HG02571 (cell line): ENCODE measurements at regions not wholly inside any gene's neighbourhood (a gene's known extent, or its start where the extent isn't known, plus 50 kb on each side); places are given as distances from the start of the nearest gene placed in this dataset.
"Not testable (repeated sequence)": the region's sequence is repeated elsewhere in the genome, so short reads cannot be mapped to it uniquely, and the experiment has no call there.

Experiments
- ATAC-seq: cut with Tn5 transposase; IDR thresholded peaks from one replicate; pipeline ENCODE4 v1.9.1; 2021; ENCODE audit warnings: mild to moderate bottlenecking, moderate library complexity; ENCODE audit not compliant: unreplicated experiment

GRCh38 chr3:115251509-115251908 lies 104.4 kb upstream of the ZBTB20 start:
- ATAC-seq: no peak

GRCh38 chr3:115252679-115253078 lies 105.6 kb upstream of the ZBTB20 start:
- no peak for ATAC-seq

GRCh38 chr3:115254492-115255196 lies 107.6 kb upstream of the ZBTB20 start:
- ATAC-seq: no peak

- no peak for ATAC-seq
Measured at GRCh38 chr3:115255197-115255585, 108.1 kb upstream of the ZBTB20 start.

- no peak for ATAC-seq
Measured at GRCh38 chr3:115270849-115271248, 123.8 kb upstream of the ZBTB20 start.

GRCh38 chr3:115272036-115272824 lies 125.1 kb upstream of the ZBTB20 start:
- ATAC-seq: no peak

- ATAC-seq: no peak
Measured at GRCh38 chr3:115275896-115276295, 128.8 kb upstream of the ZBTB20 start.

GRCh38 chr3:115279939-115280338 lies 132.9 kb upstream of the ZBTB20 start:
- no peak for ATAC-seq

DNA sequence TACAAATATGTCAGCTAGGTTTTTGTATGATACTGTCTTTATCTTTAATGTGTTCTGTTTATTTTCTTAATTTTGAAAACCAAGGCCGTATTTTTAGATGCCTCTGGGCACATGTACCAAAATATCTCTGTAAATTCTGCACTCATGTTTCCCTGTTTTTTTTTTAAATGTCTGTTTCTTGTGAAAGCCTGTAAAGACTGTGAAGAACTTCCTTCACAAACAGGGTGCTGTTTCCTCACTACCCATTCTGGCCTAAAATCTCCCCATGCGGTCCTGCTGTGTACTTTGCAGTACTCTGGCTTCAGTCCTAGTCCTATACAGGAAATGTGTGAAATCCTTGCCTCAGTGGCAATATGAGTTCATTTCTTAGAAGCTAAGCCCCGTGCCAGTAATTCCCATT lies 133.4 kb upstream of the ZBTB20 start:
- no peak for ATAC-seq

DNA sequence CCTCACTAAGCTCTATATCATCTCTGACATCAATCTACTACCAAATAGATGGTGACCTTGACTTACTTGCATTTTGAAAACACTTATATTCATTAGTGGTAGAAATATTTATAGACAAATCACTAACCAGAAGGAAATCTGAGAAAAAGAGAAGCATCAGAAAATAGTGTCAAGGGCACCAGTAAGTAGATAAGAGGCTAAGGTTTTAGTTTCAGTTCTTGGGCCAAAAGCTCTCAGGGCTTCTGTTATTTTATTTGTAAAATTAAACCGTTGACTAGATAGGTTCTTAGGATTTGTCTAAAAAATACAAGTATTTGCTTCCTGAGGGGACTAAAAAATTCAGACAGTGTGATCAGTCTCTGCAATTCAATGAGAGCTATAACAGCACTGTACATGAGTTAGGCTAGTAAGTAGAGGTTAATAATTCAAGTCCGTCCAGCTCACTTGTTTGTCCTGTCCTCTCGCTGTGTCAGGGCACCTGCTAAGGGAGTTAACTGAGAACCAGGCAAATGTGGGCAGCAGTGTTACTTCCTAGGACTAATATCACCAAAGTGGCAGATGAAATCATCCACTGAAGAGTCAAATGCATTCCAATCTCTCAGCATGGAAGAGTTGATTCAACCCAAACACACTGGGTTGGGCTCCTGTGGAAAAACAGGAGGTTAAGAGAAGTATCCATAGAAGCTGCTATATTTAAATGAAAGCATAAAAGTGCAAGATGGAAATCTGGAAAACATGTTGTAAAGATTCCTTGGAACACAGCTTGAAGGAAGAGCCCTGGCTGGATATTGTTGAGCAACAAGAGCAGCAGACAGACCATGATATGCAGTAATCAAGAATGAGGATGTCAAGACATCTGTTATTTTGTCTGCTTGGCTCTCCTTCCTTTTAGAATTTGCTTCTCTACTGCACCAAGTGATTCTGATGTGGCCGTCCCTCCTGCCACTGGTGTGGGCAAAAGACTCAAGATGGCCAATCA lies 134.9 kb upstream of the ZBTB20 start:
- ATAC-seq: no peak

- ATAC-seq: no peak
Measured at GRCh38 chr3:115284980-115285379, 137.9 kb upstream of the ZBTB20 start.

- ATAC-seq: no peak
Measured at GRCh38 chr3:115286529-115287197, 139.6 kb upstream of the ZBTB20 start.

DNA sequence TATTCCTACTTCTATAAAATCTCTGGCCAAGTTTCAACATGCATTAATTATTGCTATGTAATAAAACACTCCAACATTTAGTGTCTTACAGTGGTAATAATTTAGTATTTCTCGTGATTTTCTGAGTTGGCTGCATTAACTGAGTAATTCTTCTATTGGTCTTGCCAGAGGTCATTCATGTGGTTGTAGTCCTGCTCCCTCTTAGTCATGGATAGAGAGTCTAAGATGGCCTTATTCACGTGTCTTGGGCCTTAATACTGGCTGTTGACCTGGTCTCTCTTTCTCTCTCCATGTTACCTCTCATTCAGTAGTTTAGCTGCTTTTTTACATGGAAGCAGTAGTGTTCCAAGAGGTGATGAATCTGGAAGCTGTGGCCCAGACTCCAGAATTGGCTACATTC lies 140.1 kb upstream of the ZBTB20 start:
- no peak for ATAC-seq

GRCh38 chr3:115292131-115292530 lies 145.0 kb upstream of the ZBTB20 start:
- ATAC-seq: no peak

- no peak for ATAC-seq
Measured at GRCh38 chr3:115292677-115293165, 145.6 kb upstream of the ZBTB20 start.

DNA sequence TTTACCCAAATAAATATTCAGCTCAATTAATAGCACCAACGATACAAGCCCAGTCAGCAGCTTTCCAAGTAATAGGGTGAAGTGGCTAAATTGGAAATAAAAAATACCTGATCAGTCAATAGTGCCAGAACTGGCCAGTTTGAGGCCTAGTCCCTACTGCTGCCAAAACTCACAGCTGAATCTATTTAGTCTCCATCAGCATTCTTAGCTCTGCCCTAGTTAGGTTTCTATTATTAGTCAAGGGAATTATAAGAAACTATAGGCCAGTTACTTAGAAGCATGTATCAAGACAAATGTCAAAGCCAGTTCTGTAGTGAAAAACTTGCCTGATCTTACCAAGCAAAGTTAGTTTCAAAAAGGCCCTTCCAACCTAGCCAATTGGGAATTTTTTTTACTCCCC lies 146.2 kb upstream of the ZBTB20 start:
- ATAC-seq: no peak

DNA sequence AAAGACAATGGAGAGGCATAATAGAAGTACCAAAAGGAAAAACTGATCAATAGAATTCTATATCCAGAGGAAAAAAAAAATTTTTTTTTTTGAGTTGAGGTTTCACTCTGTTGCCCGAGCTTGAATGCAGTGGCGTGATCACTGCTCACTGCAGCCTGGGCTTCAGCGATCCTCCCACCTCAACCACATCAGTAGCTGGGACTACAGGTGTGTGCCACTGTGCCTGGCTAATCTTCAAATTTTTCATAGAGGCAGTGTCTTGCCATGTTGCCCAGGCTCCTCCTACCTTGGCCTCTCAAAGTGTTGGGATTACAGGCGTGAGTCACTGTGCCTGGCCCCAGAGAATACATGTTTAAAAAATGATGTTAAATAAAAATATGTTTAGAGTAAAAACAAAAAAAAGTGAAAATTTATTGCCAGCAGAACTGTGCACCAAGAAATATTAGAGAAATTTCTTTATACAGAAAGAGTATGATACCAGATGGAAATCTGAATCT lies 154.3 kb upstream of the ZBTB20 start:
- ATAC-seq: no peak

- ATAC-seq: not testable (repeated sequence)
Measured at GRCh38 chr3:115317953-115318352, 170.9 kb upstream of the ZBTB20 start.

- no peak for ATAC-seq
Measured at GRCh38 chr3:115321400-115321805, 174.3 kb upstream of the ZBTB20 start.

DNA sequence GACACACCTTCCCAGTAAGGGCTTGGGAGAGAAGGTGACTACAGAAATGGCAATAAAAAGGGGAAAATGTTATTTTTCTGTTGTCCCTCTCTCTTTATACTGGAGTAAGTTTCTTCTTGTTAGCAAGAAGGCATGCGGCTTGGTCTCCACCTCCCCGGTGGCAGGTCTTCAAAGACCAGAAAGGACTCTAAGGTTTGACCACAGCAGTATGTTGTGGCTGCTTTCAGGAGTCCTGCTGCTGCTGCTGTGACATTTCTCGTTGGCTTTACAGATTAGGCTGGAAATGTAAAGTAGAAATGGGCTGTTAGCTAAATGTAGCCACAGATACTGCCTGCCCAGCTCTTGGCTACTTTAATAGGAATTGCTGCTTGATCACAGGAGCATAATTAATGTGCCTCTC lies 175.8 kb upstream of the ZBTB20 start:
- no peak for ATAC-seq
